ENCODE measurements at regions not wholly inside any gene's neighbourhood (a gene's known extent, or its start where the extent isn't known, plus 50 kb on each side); places are given as distances from the start of the nearest gene placed in this dataset.

GRCh38 chr7:137167609-137168008 is 175.9 kb downstream of the PTN start:
- Histone ChIP-seq H3K4me1 (ENCODE audit: control insufficient read depth in 4 of 4, insufficient read depth in 4 of 4, low read length in 3 of 4) (no peaks in the 10 kb centered on the region), H3K4me3 (ENCODE audit: low read depth in 1 of 3, low read length in 3 of 3) (no peak overlapping the region), H3K27ac (ENCODE audit: low read depth in 1 of 2, low read length in 2 of 2) (no peak overlapping the region), H3K9ac (ENCODE audit: low read depth in 1 of 2, low read length in 2 of 2) (no peak overlapping the region), H3K9me3 (ENCODE audit: control insufficient read depth in 4 of 4, low read length in 3 of 4) (no peaks in the 10 kb centered on the region), H3K27me3 (ENCODE audit: control insufficient read depth in 4 of 4, insufficient read depth in 4 of 4, low read length in 3 of 4) (peaks cover 0 to 3% (median 0%) of the 10 kb centered on the region in 4 donors), H3K36me3 (ENCODE audit: control insufficient read depth in 4 of 4, insufficient read depth in 3 of 4, low read depth in 1 of 4, low read length in 3 of 4) (no peaks in the 10 kb centered on the region)
- 93% methylated on average over 2 of the region's 2 CpGs for WGBS
- no peak for DNase-seq (ENCODE audit: low spot score)
- TF ChIP-seq, protein P1, sequence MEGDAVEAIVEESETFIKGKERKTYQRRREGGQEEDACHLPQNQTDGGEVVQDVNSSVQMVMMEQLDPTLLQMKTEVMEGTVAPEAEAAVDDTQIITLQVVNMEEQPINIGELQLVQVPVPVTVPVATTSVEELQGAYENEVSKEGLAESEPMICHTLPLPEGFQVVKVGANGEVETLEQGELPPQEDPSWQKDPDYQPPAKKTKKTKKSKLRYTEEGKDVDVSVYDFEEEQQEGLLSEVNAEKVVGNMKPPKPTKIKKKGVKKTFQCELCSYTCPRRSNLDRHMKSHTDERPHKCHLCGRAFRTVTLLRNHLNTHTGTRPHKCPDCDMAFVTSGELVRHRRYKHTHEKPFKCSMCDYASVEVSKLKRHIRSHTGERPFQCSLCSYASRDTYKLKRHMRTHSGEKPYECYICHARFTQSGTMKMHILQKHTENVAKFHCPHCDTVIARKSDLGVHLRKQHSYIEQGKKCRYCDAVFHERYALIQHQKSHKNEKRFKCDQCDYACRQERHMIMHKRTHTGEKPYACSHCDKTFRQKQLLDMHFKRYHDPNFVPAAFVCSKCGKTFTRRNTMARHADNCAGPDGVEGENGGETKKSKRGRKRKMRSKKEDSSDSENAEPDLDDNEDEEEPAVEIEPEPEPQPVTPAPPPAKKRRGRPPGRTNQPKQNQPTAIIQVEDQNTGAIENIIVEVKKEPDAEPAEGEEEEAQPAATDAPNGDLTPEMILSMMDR (IDR thresholded peaks at IDR 0.05; ENCODE audit: low read depth, low read length, missing input control) = no peak
- no peak for TF ChIP-seq HNF4G (IDR thresholded peaks at IDR 0.05)
- TF ChIP-seq EGR1 (IDR thresholded peaks at IDR 0.05; ENCODE audit: low read depth in 2 of 2) = no peak
- no peak for TF ChIP-seq NR2F2 (IDR thresholded peaks at IDR 0.05)
- TF ChIP-seq RAD21 (IDR thresholded peaks at IDR 0.05) = no peak
- TF ChIP-seq FOXA2 (IDR thresholded peaks at IDR 0.05) = no peak
- TF ChIP-seq, protein P2, sequence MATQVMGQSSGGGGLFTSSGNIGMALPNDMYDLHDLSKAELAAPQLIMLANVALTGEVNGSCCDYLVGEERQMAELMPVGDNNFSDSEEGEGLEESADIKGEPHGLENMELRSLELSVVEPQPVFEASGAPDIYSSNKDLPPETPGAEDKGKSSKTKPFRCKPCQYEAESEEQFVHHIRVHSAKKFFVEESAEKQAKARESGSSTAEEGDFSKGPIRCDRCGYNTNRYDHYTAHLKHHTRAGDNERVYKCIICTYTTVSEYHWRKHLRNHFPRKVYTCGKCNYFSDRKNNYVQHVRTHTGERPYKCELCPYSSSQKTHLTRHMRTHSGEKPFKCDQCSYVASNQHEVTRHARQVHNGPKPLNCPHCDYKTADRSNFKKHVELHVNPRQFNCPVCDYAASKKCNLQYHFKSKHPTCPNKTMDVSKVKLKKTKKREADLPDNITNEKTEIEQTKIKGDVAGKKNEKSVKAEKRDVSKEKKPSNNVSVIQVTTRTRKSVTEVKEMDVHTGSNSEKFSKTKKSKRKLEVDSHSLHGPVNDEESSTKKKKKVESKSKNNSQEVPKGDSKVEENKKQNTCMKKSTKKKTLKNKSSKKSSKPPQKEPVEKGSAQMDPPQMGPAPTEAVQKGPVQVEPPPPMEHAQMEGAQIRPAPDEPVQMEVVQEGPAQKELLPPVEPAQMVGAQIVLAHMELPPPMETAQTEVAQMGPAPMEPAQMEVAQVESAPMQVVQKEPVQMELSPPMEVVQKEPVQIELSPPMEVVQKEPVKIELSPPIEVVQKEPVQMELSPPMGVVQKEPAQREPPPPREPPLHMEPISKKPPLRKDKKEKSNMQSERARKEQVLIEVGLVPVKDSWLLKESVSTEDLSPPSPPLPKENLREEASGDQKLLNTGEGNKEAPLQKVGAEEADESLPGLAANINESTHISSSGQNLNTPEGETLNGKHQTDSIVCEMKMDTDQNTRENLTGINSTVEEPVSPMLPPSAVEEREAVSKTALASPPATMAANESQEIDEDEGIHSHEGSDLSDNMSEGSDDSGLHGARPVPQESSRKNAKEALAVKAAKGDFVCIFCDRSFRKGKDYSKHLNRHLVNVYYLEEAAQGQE (IDR thresholded peaks at IDR 0.05) = no peak
- TF ChIP-seq MAX (IDR thresholded peaks at IDR 0.05) = no peak
- no peak for TF ChIP-seq RXRA (IDR thresholded peaks at IDR 0.05)
- TF ChIP-seq SP1 (IDR thresholded peaks at IDR 0.05) = no peak
- no peak for TF ChIP-seq JUND (IDR thresholded peaks at IDR 0.05)
- no peak for TF ChIP-seq ATF3 (IDR thresholded peaks at IDR 0.05)
- TF ChIP-seq HNF4A (conservative IDR thresholded peaks at IDR 0.05) = no peak
- TF ChIP-seq ZBTB33 (IDR thresholded peaks at IDR 0.05) = no peak

DNA sequence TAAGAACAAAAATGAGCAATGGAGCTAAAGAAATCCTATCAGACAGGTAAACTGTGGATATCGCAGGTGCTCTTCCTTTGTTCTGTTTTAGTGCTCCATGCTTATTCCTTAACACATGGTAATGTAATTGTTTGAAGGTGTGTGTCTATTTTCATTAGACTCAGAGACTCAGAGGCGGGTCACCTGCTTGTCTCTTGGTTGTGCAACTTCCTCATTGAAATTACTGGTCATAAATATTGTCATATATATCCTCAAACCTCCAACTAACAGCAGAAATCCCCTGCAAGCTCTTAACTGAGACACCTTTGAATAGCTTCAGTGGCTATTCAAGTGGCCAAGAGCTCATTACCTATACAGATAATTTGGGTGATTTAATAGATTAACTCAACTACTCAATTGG is 177.2 kb downstream of the PTN start:
- Histone ChIP-seq H3K9ac (ENCODE audit: low read depth in 1 of 2, low read length in 2 of 2) (no peak overlapping the region), H3K4me3 (ENCODE audit: low read depth in 1 of 3, low read length in 3 of 3) (no peak overlapping the region), H3K27ac (ENCODE audit: low read depth in 1 of 2, low read length in 2 of 2) (no peak overlapping the region), H3K27me3 (ENCODE audit: control insufficient read depth in 4 of 4, insufficient read depth in 4 of 4, low read length in 3 of 4) (peaks cover 0 to 3% (median 0%) of the 10 kb centered on the region in 4 donors), H3K4me1 (ENCODE audit: control insufficient read depth in 4 of 4, insufficient read depth in 4 of 4, low read length in 3 of 4) (no peaks in the 10 kb centered on the region), H3K9me3 (ENCODE audit: control insufficient read depth in 4 of 4, low read length in 3 of 4) (no peaks in the 10 kb centered on the region), H3K36me3 (ENCODE audit: control insufficient read depth in 4 of 4, insufficient read depth in 3 of 4, low read depth in 1 of 4, low read length in 3 of 4) (no peaks in the 10 kb centered on the region)
- no peak for TF ChIP-seq TAF1 (conservative IDR thresholded peaks at IDR 0.05)
- TF ChIP-seq RAD21 (IDR thresholded peaks at IDR 0.05) = no peak
- no peak for TF ChIP-seq HNF4G (IDR thresholded peaks at IDR 0.05)
- no peak for DNase-seq (ENCODE audit: low spot score)
- 62% methylated on average over 2 of the region's 2 CpGs for WGBS

All from liver (tissue), 8 donors.